HL-60 (cell line): ENCODE measurements at regions not wholly inside any gene's neighbourhood (a gene's known extent, or its start where the extent isn't known, plus 50 kb on each side); places are given as distances from the start of the nearest gene placed in this dataset.

Experiments
- DNase-seq, 2 experiments: peaks; one replicate each; pipeline ENCODE4 v3.0.0-alpha.2; 2010 to 2020; ENCODE audit warnings: low read depth in 1 of 2, low spot score in 1 of 2
- H3K27ac ChIP-seq: fragments of 250-450 bp; sonication (Bioruptor Pico); replicated peaks from 2 replicates; pipeline ENCODE4 v1.5.1; 2020; ENCODE audit warnings: mild to moderate bottlenecking, moderate library complexity
- H3K27me3 ChIP-seq: fragments of 250-450 bp; sonication (Bioruptor Pico); 2 replicates; pipeline ENCODE4 v1.5.1; 2021; ENCODE audit warnings: mild to moderate bottlenecking, moderate library complexity; ENCODE audit not compliant: insufficient read depth, poor library complexity, severe bottlenecking
- H3K4me3 ChIP-seq: replicated peaks from 2 replicates; pipeline ENCODE4 v1.5.1; 2011; ENCODE audit warnings: mild to moderate bottlenecking, control low read depth, low read length; ENCODE audit not compliant: insufficient read depth
- GABPA ChIP-seq: IDR thresholded peaks from 2 replicates; pipeline ENCODE4 v1.6.1; 2012; ENCODE audit warnings: low read depth
- POLR2AphosphoS5 ChIP-seq: IDR thresholded peaks from 2 replicates; pipeline ENCODE4 v1.6.1; 2012; ENCODE audit warnings: low read depth
- REST ChIP-seq: IDR thresholded peaks from 2 replicates; pipeline ENCODE4 v1.6.1; 2012; ENCODE audit warnings: low read depth; ENCODE audit not compliant: insufficient replicate concordance
- SPI1 ChIP-seq: IDR thresholded peaks from 2 replicates; pipeline ENCODE4 v1.6.1; 2012; ENCODE audit warnings: low read depth, mild to moderate bottlenecking, borderline replicate concordance
- TF ChIP-seq, protein P1 (sequence below): IDR thresholded peaks from one replicate; pipeline ENCODE4 v1.5.1; 2011; ENCODE audit warnings: low read length, control low read depth, inconsistent platforms; ENCODE audit not compliant: insufficient read depth

DNA sequence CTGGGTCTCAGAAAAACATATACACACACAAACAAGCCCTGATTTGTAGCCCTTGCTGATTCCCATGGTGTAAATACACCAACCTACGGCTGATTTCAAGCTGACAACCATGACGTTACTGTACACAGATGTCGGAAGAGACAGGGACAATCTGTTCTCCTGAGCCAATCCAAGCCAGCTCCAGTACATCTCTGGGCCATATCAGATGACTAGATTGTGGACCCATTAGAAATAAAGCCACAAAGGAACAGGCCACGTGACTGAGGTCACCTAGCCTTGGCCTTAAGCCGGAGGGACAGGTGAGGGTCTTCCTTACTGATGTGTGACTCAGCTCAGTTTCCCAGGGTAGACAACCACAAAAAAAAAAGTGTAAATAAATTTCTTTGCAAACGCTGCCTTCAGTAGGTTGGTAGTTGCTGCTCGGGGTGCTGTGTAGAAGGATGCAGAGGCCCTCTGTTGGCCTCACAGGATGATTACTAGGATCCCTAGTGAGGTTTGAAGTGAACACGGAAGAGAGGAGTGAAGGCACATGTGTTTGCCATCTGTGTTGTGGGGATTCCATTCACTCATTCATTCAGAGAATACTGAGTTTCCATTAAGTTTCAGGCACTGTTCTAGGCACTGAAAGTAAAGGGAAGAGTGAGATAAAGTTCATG is 99.0 kb upstream of the LARGE1 start:
- TF ChIP-seq, protein P1, sequence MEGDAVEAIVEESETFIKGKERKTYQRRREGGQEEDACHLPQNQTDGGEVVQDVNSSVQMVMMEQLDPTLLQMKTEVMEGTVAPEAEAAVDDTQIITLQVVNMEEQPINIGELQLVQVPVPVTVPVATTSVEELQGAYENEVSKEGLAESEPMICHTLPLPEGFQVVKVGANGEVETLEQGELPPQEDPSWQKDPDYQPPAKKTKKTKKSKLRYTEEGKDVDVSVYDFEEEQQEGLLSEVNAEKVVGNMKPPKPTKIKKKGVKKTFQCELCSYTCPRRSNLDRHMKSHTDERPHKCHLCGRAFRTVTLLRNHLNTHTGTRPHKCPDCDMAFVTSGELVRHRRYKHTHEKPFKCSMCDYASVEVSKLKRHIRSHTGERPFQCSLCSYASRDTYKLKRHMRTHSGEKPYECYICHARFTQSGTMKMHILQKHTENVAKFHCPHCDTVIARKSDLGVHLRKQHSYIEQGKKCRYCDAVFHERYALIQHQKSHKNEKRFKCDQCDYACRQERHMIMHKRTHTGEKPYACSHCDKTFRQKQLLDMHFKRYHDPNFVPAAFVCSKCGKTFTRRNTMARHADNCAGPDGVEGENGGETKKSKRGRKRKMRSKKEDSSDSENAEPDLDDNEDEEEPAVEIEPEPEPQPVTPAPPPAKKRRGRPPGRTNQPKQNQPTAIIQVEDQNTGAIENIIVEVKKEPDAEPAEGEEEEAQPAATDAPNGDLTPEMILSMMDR: no peak
- TF ChIP-seq SPI1: no peak
- no peak for TF ChIP-seq POLR2AphosphoS5
- Histone ChIP-seq H3K27me3 (no peaks in the 10 kb centered on the region), H3K27ac (no peak overlapping the region), H3K4me3 (no peak overlapping the region)
- no peak for DNase-seq

GRCh38 chr22:34035209-34035608 is 114.9 kb upstream of the LARGE1 start:
- no peak overlapping the region for H3K4me3 ChIP-seq
- TF ChIP-seq, protein P1: no peak
- TF ChIP-seq POLR2AphosphoS5 (no peak), GABPA (no peak), REST (no peak), SPI1 (no peak)
- H3K27me3 ChIP-seq: no peaks in the 10 kb centered on the region
- no peak for DNase-seq
- H3K27ac ChIP-seq: no peak overlapping the region

DNA sequence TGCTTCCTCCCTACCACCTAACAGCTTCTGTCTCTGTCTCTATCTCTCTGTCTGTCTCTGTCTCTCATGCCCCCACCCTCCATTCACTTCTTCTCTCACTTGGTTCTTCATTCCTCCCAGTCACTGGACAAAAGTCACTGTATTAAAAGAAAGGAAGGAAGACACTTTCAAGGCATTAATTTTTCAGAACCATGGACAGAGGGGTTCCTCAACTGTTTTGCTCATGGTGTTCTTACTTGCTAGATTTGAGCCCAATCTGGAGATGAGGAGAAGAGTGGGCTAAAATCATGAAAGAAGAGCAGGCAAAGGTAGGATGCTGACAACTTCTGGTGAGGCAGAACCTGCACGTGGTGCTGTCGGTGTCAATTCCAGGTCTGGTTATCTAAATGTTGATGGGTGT is 116.7 kb upstream of the LARGE1 start:
- H3K27ac ChIP-seq: no peak overlapping the region
- TF ChIP-seq SPI1: no peak
- TF ChIP-seq REST: peak; percentile 89
- no peaks in the 10 kb centered on the region for H3K27me3 ChIP-seq
- no peak for DNase-seq
- H3K4me3 ChIP-seq: no peak overlapping the region

DNA sequence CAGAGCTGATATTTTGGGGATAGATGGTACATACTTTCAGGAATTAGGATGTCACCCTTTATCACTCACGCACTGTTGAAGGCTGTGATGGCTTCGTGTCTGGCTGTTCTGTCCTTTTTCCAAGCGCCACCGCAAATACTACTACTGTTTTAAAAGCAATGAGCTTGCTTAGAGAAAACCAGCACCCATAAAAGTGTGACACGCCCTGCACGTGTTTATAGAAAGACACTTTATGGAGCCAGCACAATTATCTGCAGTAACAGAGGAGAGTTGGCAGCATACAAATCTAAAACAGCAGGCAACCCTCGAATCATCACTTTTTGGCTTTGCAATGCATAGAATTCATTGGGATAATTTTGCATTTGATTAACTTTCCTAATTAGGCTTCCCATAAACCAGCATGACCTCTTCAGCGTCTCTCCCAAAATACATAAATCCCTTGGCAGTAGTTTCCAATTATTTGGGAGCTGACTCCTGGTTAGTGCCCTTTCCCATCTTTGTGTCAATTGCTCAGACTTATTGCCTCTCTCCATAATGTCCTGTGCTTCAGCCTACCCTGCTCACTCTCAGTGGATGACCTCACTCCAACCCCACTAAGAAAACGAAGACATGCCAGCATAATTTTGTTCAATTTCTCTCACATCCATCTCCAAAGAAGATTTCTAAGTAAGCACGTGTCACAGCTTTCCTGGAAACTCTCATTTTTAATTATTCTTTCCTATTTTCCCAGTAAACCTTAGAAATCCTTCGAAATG is 118.7 kb upstream of the LARGE1 start:
- TF ChIP-seq GABPA (no peak), POLR2AphosphoS5 (no peak), SPI1 (no peak), REST (no peak)
- TF ChIP-seq, protein P1: no peak
- H3K27ac ChIP-seq: no peak overlapping the region
- no peak for DNase-seq
- no peaks in the 10 kb centered on the region for H3K27me3 ChIP-seq
- no peak overlapping the region for H3K4me3 ChIP-seq
